ENCODE measurements at regions not wholly inside any gene's neighbourhood (a gene's known extent, or its start where the extent isn't known, plus 50 kb on each side); places are given as distances from the start of the nearest gene placed in this dataset.
"Not testable (repeated sequence)": the region's sequence is repeated elsewhere in the genome, so short reads cannot be mapped to it uniquely, and the experiment has no call there.

- Mint-ChIP-seq H3K4me3 (no peak overlapping the region), H3K4me1 (no peaks in the 10 kb centered on the region), H3K27me3 (ENCODE audit: low read depth, poor library complexity) (no peaks in the 10 kb centered on the region), H3K9me3 (no peaks in the 10 kb centered on the region), H3K27ac (no peak overlapping the region), H3K36me3 (ENCODE audit: low read depth) (no peaks in the 10 kb centered on the region)
- DNase-seq, result no peak
- TF ChIP-seq CTCF (IDR thresholded peaks at IDR 0.05), result no peak
Observed at GRCh38 chr7:113764401-113765035, 154.3 kb downstream of the PPP1R3A start.

DNA sequence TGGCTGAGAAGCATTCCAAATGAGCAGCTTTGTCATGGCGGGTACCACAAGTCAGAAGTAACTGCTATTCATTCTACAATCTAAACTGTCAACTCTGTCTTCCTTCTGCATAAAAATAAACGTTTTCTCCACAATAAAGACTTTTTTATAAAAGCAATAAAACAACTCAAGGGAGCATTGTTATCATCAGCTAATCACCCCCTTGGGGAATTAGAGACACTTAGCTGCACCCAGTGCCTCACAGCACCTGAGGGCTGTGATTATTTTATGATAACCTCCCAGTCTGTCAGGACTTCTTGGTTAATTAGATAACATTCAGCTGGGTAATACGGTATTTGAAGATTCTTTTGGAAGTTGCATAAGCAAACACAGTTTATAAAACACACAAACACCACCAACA, 155.6 kb downstream of the PPP1R3A start:
- DNase-seq, result no peak
- no peaks in the 10 kb centered on the region for H3K27me3 Mint-ChIP-seq (ENCODE audit: low read depth, poor library complexity)
- no peaks in the 10 kb centered on the region for H3K36me3 Mint-ChIP-seq (ENCODE audit: low read depth)
- TF ChIP-seq CTCF (IDR thresholded peaks at IDR 0.05), result no peak
- no peak overlapping the region for H3K4me3 Mint-ChIP-seq
- no peak overlapping the region for H3K27ac Mint-ChIP-seq
- H3K9me3 Mint-ChIP-seq, result peaks cover 4% of the 10 kb centered on the region
- H3K4me1 Mint-ChIP-seq, result no peaks in the 10 kb centered on the region

DNA sequence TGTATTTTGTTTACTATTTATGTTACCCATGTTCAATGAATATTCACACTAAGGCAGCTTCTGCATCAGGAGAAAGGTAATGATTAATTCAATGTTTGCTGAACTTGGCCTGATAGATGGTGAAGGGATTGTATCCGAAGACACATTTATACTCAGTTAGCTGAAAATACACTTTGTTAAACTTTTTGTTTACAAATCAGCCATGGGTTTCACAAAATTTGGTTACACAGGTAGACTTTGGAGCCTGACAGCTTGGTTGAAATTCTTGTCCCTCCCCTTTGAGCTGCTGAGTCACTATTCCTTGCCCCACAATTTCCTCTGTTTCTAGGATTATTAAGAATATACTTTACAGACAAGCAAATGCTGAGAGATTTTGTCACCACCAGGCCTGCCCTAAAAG, 162.6 kb downstream of the PPP1R3A start:
- Mint-ChIP-seq H3K27me3 (ENCODE audit: low read depth, poor library complexity) (no peaks in the 10 kb centered on the region), H3K27ac (no peak overlapping the region), H3K4me1 (no peaks in the 10 kb centered on the region), H3K36me3 (ENCODE audit: low read depth) (no peaks in the 10 kb centered on the region), H3K9me3 (peaks cover 8% of the 10 kb centered on the region), H3K4me3 (no peak overlapping the region)
- no peak for DNase-seq
- no peak for TF ChIP-seq CTCF (IDR thresholded peaks at IDR 0.05)

GRCh38 chr7:113752689-113753088, 166.1 kb downstream of the PPP1R3A start:
- H3K36me3 Mint-ChIP-seq (ENCODE audit: low read depth), result no peaks in the 10 kb centered on the region
- peaks cover 5% of the 10 kb centered on the region for H3K9me3 Mint-ChIP-seq
- DNase-seq, result no peak
- no peak for TF ChIP-seq CTCF (IDR thresholded peaks at IDR 0.05)
- H3K27ac Mint-ChIP-seq, result no peak overlapping the region
- no peak overlapping the region for H3K4me3 Mint-ChIP-seq
- no peaks in the 10 kb centered on the region for H3K27me3 Mint-ChIP-seq (ENCODE audit: low read depth, poor library complexity)
- no peaks in the 10 kb centered on the region for H3K4me1 Mint-ChIP-seq

GRCh38 chr7:113752289-113752688, 166.5 kb downstream of the PPP1R3A start:
- DNase-seq, result no peak
- Mint-ChIP-seq H3K27ac (no peak overlapping the region), H3K9me3 (peaks cover 5% of the 10 kb centered on the region), H3K4me1 (no peaks in the 10 kb centered on the region), H3K27me3 (ENCODE audit: low read depth, poor library complexity) (no peaks in the 10 kb centered on the region), H3K4me3 (no peak overlapping the region), H3K36me3 (ENCODE audit: low read depth) (no peaks in the 10 kb centered on the region)
- TF ChIP-seq CTCF (IDR thresholded peaks at IDR 0.05), result no peak

- DNase-seq, result no peak
- Mint-ChIP-seq H3K36me3 (ENCODE audit: low read depth) (no peaks in the 10 kb centered on the region), H3K9me3 (peaks cover 5% of the 10 kb centered on the region), H3K4me3 (no peak overlapping the region), H3K4me1 (no peaks in the 10 kb centered on the region), H3K27me3 (ENCODE audit: low read depth, poor library complexity) (no peaks in the 10 kb centered on the region), H3K27ac (no peak overlapping the region)
- TF ChIP-seq CTCF (IDR thresholded peaks at IDR 0.05), result no peak
Observed at GRCh38 chr7:113751547-113751946, 167.3 kb downstream of the PPP1R3A start.

- not testable (repeated sequence) for H3K9me3 Mint-ChIP-seq, H3K27ac Mint-ChIP-seq, H3K4me3 Mint-ChIP-seq
Observed at GRCh38 chr7:113748385-113748784, 170.4 kb downstream of the PPP1R3A start.

DNA sequence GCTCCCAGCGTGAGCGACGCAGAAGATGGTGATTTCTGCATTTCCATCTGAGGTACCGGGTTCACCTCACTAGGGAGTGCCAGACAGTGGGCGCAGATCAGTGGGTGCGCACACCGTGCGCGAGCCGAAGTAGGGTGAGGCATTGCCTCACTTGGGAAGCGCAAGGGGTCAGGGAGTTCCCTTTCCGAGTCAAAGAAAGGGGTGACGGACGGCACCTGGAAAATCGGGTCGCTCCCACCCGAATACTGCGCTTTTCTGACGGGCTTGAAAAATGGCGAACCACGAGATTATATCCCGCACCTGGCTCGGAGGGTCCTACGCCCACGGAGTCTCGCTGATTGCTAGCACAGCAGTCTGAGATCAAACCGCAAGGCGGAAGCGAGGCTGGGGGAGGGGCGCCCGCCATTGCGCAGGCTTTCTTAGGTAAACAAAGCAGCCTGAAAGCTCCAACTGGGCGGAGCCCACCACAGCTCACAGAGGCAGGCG, 175.8 kb downstream of the PPP1R3A start:
- not testable (repeated sequence) for H3K27ac Mint-ChIP-seq; H3K36me3 Mint-ChIP-seq (ENCODE audit: low read depth); H3K4me1 Mint-ChIP-seq; H3K4me3 Mint-ChIP-seq; H3K27me3 Mint-ChIP-seq (ENCODE audit: low read depth, poor library complexity)
- DNase-seq, result peak; percentile 3
- H3K9me3 Mint-ChIP-seq, result peaks cover 21% of the 10 kb centered on the region

More at GRCh38 chr7:113748385-113748784, 170.4 kb downstream of the PPP1R3A start:
- not testable (repeated sequence) for H3K4me1 Mint-ChIP-seq; H3K27me3 Mint-ChIP-seq (ENCODE audit: low read depth, poor library complexity); H3K36me3 Mint-ChIP-seq (ENCODE audit: low read depth); DNase-seq

Data from nephron progenitor cell (in vitro differentiated cells).